HFF-Myc (cell line): ENCODE measurements at regions not wholly inside any gene's neighbourhood (a gene's known extent, or its start where the extent isn't known, plus 50 kb on each side); places are given as distances from the start of the nearest gene placed in this dataset.

ENCODE experiments used
- DNase-seq: peaks from one replicate; pipeline ENCODE4 v3.0.0-alpha.2; 2011; ENCODE audit warnings: low read depth; ENCODE audit errors: extremely low read depth
- H3K4me3 ChIP-seq: replicated peaks from 2 replicates; pipeline ENCODE4 v1.5.1; 2011; ENCODE audit warnings: low read depth, mild to moderate bottlenecking, control low read depth, low read length
- TF ChIP-seq, protein P1 (sequence below): IDR thresholded peaks from 2 replicates; pipeline ENCODE4 v1.5.1; 2012; ENCODE audit warnings: mild to moderate bottlenecking, low read depth, low read length, control low read depth; ENCODE audit errors: missing control alignments

DNA sequence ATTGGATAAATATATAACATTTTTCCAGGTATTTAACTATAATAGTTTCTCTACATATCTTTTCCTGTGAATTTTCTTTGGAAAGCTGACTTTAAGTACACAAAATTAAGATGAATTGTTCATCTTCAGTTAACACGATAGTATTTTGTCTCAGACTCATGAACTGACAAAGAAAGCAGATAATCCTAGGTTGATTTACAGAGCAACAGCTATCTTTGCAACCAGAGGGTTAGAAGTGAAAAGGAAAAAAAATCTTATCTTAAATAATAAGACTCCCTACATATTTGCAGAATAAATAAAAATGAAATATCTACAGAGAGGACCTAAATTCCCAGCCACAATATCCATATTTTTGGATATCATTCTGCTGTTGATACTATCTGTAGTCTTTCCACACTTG lies 350.2 kb upstream of the GRM7 start:
- TF ChIP-seq, protein P1, sequence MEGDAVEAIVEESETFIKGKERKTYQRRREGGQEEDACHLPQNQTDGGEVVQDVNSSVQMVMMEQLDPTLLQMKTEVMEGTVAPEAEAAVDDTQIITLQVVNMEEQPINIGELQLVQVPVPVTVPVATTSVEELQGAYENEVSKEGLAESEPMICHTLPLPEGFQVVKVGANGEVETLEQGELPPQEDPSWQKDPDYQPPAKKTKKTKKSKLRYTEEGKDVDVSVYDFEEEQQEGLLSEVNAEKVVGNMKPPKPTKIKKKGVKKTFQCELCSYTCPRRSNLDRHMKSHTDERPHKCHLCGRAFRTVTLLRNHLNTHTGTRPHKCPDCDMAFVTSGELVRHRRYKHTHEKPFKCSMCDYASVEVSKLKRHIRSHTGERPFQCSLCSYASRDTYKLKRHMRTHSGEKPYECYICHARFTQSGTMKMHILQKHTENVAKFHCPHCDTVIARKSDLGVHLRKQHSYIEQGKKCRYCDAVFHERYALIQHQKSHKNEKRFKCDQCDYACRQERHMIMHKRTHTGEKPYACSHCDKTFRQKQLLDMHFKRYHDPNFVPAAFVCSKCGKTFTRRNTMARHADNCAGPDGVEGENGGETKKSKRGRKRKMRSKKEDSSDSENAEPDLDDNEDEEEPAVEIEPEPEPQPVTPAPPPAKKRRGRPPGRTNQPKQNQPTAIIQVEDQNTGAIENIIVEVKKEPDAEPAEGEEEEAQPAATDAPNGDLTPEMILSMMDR = no peak
- no peak for DNase-seq
- no peak overlapping the region for H3K4me3 ChIP-seq

DNA sequence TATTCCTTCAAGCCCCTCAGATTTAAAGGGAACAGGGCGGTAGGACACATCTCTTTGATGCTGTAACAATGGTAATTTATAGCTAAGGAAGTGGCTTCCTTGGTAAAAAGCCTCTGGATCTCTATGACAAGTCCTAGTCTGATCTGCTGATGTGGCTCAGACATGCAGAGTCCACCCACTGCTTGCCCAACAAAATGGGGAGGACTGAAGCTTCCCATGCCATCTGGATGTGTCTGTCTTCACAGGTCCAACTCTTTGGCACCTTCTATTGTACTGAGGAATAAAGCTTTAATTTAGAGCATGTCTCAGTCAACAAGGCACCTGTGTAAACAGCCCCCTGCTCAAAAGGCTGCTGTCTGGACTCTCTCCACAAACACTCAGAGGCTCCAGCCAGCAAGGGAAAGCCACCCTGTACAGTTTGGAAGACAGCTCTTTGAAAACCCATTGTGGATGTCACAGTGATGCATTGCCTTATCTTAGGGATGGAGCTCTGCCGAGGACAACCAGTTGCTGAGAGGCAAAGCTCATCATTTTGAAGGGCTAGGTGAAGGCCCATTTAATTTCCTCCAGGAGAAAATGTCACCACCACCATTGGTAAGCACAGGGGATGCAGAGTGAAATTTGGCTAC lies 348.6 kb upstream of the GRM7 start:
- DNase-seq = no peak
- TF ChIP-seq, protein P1 = no peak
- no peak overlapping the region for H3K4me3 ChIP-seq

DNA sequence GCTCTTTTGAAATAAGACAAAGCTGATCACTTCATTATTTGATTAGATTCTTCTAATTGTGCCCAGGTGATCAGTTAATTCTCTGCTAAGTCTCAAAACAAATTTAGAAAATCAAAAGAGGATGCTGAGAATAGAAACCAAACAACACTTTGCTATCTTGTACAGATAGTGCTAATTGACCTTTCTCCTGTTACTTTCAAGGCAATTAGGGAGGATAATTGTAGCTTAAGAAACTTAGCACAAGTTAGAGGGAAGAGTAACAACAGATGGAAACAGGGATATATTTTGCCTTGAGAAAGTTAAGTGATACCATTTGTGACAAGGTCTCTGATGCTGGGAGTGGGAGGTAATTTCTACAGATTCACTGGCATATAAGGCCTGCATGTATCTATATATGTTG lies 344.8 kb upstream of the GRM7 start:
- no peak overlapping the region for H3K4me3 ChIP-seq
- no peak for DNase-seq
- TF ChIP-seq, protein P1 = no peak

- H3K4me3 ChIP-seq = no peak overlapping the region
- TF ChIP-seq, protein P1 = no peak
- DNase-seq = no peak
Observed at GRCh38 chr3:6516694-6517093, 344.2 kb upstream of the GRM7 start.

GRCh38 chr3:6518709-6519345 lies 342.1 kb upstream of the GRM7 start:
- TF ChIP-seq, protein P1 = no peak
- H3K4me3 ChIP-seq = no peak overlapping the region
- DNase-seq = no peak

GRCh38 chr3:6521369-6522113 lies 339.4 kb upstream of the GRM7 start:
- H3K4me3 ChIP-seq = no peak overlapping the region
- no peak for DNase-seq
- TF ChIP-seq, protein P1 = no peak
